GM19438 (cell line): ENCODE measurements at regions not wholly inside any gene's neighbourhood (a gene's known extent, or its start where the extent isn't known, plus 50 kb on each side); places are given as distances from the start of the nearest gene placed in this dataset.
"Not testable (repeated sequence)": the region's sequence is repeated elsewhere in the genome, so short reads cannot be mapped to it uniquely, and the experiment has no call there.

ENCODE experiments used
- ATAC-seq: cut with Tn5 transposase; IDR thresholded peaks from one replicate; pipeline ENCODE4 v1.9.1; 2021; ENCODE audit warnings: low read depth; ENCODE audit not compliant: unreplicated experiment

GRCh38 chr14:55843718-55844403 lies 263.9 kb downstream of the KTN1 start:
- no peak for ATAC-seq

GRCh38 chr14:55845963-55846825 lies 266.2 kb downstream of the KTN1 start:
- no peak for ATAC-seq

- ATAC-seq: no peak
Measured at GRCh38 chr14:55846826-55847446, 266.9 kb downstream of the KTN1 start.

- no peak for ATAC-seq
Measured at GRCh38 chr14:55847766-55848165, 267.8 kb downstream of the KTN1 start.

DNA sequence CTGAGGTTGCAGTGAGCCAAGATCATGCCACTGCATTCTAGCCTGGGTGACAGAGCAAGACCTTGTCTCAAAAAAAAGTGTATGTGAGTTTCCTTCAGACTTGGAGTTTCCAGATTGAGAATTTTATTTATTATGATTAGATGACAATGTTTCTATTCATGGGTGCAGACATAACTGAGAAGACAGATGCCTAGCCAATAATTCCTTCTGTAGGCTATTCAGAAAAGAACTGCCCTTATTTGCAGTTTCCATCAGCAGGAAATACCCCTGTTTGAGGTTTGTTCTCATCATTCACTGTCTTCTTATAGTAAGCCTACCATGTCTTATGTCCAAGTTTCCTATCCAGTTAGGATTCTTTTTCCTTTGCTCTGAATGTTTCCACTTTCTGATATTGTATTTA lies 269.0 kb downstream of the KTN1 start:
- no peak for ATAC-seq

DNA sequence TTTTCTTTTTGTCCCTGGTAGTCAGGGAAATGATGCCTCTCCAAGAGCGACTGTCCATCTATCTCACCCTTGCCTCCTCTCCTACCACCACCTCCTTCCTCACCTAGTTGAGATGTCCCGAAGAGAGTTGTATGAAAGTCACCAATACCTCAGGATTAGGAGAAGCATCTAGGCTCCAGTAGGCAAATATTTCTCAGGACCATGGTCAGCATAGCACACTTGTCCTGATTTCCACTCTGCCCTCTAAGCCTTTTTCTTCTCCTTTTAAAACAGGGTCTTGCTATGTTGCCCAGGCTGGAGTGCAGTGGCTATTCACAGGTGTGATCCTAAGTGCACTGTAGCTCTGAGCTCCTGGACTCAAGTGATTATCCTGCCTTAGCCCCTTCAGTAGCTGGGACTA lies 268.4 kb upstream of the PELI2 start:
- no peak for ATAC-seq

DNA sequence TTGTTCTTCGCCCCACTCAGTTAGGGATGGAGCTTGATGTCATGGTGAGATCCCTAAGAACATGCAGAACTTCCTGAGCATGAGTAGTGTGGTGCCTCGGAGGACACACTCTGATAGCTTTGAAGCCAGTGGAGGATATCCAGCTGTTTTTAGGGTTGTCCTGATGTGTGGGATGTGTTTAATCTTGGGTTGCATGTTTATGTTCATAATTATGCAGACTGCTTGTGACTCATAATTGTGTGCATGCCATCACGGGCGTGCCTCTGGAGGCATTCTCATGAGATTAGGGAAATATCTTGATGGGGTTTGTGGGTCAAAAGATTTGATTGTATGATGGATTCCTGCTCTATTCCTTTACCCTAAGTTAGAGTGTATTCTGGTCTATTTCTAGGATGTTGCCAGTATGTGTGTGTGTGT lies 267.4 kb upstream of the PELI2 start:
- ATAC-seq: no peak

DNA sequence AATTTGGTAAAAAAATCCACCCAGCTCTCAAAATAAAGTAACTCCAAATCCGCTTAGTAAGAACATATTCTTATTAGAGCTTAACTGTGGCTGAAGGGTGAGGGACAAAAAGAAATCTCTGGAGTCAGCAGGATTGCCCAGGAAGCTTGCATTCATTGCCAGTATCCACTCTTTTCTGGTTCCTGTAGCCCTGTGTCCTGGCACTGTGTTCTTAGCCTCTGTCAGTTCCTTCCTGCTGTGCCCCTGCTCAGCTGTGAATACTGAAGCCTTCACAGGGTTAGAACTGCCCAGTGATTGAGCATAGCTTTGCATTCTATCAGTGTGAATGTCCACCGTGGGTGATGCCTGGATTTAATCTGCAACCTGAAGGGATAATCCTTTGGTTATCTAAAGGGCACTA lies 266.9 kb upstream of the PELI2 start:
- no peak for ATAC-seq

GRCh38 chr14:55851961-55852360 lies 266.2 kb upstream of the PELI2 start:
- ATAC-seq: no peak

- no peak for ATAC-seq
Measured at GRCh38 chr14:55855751-55856150, 262.5 kb upstream of the PELI2 start.

DNA sequence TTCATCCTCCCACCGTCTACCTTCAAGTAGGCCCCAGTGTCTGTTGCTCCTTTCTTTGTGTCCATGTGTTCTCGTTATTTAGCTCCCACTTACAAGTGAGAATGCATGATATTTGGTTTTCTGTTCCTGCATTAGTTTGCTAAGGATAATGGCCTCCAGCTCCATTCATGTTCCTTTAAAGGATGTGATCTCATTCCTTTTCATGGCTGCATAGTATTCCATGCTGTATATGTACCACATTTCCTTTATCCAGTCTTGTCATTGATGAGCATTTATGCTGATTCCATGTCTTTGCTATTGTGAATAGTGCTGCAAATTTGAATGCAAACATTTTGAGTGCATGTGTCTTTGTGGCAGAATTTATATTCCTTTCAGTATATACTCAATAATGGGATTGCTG lies 259.6 kb upstream of the PELI2 start:
- no peak for ATAC-seq

- not testable (repeated sequence) for ATAC-seq
Measured at GRCh38 chr14:55861561-55861960, 256.6 kb upstream of the PELI2 start.

GRCh38 chr14:55864890-55865655 lies 253.1 kb upstream of the PELI2 start:
- no peak for ATAC-seq

GRCh38 chr14:55867311-55867710 lies 250.9 kb upstream of the PELI2 start:
- no peak for ATAC-seq

- ATAC-seq: no peak
Measured at GRCh38 chr14:55867719-55868118, 250.5 kb upstream of the PELI2 start.

DNA sequence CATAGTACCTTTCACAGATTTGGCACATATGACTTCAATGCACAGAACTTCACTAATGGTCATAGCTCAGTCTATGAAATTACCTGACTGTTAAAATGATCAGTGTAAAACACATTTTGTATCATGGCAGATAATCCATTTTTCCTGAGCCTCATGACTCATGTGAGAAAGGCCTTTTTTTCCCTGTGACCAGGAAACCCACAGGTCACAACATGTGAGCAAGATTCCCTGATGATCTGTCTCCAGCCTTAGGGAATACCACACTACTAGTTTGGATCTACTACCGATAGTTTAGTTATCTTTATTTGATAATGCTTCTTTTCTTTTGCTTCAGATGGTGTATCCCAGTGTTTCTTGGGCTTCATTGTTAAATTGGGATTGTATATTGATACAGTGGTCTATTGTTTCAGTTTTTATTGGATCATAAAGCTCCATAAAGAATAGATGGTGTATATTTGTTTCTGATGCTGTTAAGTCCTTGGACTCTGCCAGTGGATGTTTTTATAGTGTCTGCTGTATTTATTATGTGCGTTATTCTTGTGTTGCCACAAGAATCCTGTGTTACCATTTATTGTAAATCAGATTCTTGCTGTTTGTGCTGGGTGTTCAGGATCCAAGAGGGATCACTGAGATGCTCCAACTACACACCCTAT lies 248.7 kb upstream of the PELI2 start:
- no peak for ATAC-seq

- no peak for ATAC-seq
Measured at GRCh38 chr14:55873169-55873568, 245.0 kb upstream of the PELI2 start.

DNA sequence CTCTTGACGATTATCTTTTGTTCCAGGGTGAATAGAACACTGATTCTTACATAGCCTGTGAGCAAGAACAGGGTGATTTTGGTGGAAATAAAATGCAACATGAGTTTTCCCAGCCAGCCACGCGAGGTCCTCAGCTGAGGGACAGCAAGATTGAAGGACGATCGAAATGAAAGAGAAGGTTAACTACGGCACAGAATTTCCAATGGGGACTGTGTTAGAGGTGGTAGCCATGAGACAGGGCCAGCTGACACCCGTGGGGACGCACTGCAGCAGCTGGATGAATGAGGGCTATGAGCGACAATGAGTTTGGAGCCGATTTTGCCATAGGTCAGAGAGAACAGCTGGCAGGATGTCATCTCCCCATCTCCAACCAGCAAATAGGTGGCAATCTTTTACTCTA lies 243.4 kb upstream of the PELI2 start:
- ATAC-seq: no peak

DNA sequence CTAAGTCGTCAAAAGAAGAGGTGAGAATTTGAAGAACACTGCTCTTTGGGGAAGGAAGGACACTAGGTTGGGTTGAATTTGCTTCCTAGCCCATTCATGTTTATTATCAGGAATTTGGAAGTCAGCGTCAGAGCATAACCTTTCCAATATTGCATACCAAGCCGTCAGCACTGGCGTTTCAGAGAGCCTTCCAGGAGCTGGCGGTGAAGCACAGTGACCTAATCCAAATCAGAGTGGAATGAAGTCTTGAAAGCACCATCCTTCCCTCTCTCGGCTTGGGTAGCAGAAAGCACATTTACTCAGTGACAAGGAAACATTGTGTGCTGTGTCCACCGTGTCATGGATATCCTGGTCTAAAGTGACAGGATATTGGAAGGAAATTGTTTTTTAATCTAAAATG lies 240.3 kb upstream of the PELI2 start:
- ATAC-seq: no peak

- no peak for ATAC-seq
Measured at GRCh38 chr14:55881577-55882241, 236.5 kb upstream of the PELI2 start.
